Right lobe of liver (tissue), 4 donors: ENCODE measurements at regions not wholly inside any gene's neighbourhood (a gene's known extent, or its start where the extent isn't known, plus 50 kb on each side); places are given as distances from the start of the nearest gene placed in this dataset.

Experiments used
- POLR2A ChIP-seq: fragments of 450-650 bp; IDR thresholded peaks from one replicate; pipeline ENCODE4 v1.6.1; 2017; ENCODE audit warnings: antibody characterized with exemption, mild to moderate bottlenecking
- TF ChIP-seq, protein P1 (sequence below), 4 donors: fragments of 200-600 bp in 3 of 4; fragments of 450-650 bp in 1 of 4; IDR thresholded peaks; one replicate each; pipeline versions ENCODE4 v1.5.1 to v1.8.0; 2016 to 2022; ENCODE audit warnings: antibody characterized with exemption in 4 of 4, mild to moderate bottlenecking in 2 of 4
- donor health status: DM: no; HTN: no; CAD: no.
- donor health status: DM: no; HTN: no; CAD: no.
- donor health status: DM: no; HTN: yes; CAD: no.

DNA sequence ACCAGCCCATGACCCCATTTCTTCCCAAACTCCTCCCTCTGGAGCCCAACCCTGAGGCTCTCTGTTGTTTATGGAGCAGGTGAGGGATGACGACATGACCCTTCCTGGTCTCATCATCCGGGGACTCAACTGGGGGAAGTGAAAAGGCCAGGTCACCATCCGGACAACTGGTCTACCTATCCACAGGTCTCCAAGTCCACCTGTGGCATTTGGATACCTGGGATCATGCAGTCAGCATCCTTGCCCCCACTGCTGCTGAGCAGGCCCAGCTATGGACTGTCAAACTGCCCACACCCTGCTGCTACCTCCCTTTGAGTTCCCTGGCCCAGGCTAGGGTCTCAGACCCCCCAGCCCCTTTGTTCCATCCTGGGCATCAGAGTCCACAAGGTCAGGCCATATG is 60.0 kb upstream of the LAPTM5 start:
- TF ChIP-seq, protein P1, sequence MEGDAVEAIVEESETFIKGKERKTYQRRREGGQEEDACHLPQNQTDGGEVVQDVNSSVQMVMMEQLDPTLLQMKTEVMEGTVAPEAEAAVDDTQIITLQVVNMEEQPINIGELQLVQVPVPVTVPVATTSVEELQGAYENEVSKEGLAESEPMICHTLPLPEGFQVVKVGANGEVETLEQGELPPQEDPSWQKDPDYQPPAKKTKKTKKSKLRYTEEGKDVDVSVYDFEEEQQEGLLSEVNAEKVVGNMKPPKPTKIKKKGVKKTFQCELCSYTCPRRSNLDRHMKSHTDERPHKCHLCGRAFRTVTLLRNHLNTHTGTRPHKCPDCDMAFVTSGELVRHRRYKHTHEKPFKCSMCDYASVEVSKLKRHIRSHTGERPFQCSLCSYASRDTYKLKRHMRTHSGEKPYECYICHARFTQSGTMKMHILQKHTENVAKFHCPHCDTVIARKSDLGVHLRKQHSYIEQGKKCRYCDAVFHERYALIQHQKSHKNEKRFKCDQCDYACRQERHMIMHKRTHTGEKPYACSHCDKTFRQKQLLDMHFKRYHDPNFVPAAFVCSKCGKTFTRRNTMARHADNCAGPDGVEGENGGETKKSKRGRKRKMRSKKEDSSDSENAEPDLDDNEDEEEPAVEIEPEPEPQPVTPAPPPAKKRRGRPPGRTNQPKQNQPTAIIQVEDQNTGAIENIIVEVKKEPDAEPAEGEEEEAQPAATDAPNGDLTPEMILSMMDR (IDR thresholded peaks at IDR 0.05): no peak
- TF ChIP-seq POLR2A: no peak
